NCI-H510A treated with DMSO at 0.1 percent for 48 hours (cell line): ENCODE measurements at regions not wholly inside any gene's neighbourhood (a gene's known extent, or its start where the extent isn't known, plus 50 kb on each side); places are given as distances from the start of the nearest gene placed in this dataset.
"Not testable (repeated sequence)": the region's sequence is repeated elsewhere in the genome, so short reads cannot be mapped to it uniquely, and the experiment has no call there.

ENCODE experiments used
- DNase-seq: peaks from one replicate; lab custom pipeline; 2025; lab: John Stamatoyannopoulos, UW

GRCh38 chr13:93017493-93018112 lies 209.0 kb upstream of the GPC6 start:
- DNase-seq, result no peak

GRCh38 chr13:93023929-93024328 lies 202.7 kb upstream of the GPC6 start:
- DNase-seq, result no peak

GRCh38 chr13:93025984-93026383 lies 200.6 kb upstream of the GPC6 start:
- DNase-seq, result no peak

- DNase-seq, result no peak
Observed at GRCh38 chr13:93029536-93029935, 197.1 kb upstream of the GPC6 start.

DNA sequence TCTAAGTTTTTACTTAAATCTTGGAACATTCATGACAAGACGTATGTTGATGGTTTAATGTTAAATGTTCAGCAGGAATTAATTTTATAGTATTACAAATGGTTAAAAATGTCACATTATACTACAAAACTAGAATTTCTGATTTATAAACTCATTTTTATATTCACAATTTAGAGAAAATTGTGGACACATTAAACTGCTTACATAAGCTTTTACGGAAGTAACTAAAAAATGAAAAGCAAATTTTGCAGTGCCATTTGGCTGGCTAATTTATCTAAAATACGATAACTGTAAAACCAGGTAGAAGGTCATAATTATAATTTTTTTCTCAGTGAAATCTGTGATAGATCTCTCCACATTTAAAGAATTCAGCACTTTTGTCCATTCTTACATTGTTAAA lies 190.2 kb upstream of the GPC6 start:
- no peak for DNase-seq

- no peak for DNase-seq
Observed at GRCh38 chr13:93037780-93038179, 188.8 kb upstream of the GPC6 start.

GRCh38 chr13:93038187-93038586 lies 188.4 kb upstream of the GPC6 start:
- no peak for DNase-seq

DNA sequence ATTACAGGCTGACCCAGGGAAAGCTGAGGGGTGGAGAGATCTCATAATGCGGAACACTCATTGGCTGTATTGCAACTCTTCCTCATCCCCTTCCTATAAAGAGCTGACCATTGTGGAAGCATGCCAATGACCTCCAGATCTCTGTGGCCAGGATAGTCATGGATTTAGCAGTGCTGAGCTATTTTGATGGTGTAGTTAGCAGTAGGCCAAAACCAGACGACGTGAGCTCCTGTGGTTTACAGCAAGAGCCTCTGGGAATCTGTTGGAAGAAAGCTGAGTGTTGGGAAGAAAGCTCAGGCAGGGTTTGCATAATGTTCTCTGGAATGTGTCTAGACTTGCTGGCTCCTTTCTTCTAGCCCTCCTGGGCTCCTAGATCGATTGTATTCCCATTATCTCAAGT lies 187.5 kb upstream of the GPC6 start:
- no peak for DNase-seq

DNA sequence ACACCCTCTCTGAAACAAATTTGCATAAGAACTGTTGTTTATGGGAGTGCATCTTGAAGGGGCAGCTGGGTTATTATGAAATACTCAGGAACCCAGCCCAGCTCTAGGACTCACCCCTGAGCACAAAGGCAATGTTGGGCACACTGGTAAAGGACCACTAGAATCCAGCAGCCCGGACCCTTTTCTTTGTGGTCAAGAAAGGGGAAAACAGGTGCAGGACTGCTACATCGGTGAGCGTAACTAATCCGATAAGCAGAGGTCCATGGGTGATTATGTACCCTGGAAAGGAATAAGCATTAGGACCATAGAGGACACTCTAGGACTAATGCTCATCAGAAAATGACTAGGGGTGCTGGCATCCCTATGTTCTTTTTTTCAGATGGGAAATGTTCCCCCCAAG lies 185.0 kb upstream of the GPC6 start:
- not testable (repeated sequence) for DNase-seq

DNA sequence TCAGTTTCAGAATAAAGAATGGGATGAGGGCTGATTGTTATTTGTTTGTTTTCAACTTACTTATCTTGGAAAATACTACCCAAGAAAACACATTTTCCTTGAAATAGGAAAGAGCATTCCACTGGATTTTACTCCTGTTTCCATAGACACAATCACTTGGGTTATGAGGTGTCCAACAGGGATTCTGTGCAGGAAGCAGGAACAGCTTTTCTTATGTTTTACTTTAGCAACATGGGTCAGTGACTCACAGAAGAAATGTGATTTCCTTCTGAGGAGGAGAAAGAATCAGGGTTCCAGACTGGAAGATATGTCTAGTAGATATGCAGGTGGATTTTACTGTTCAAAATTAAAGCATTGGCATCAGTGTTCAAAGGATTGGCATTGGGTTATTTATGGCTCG lies 180.8 kb upstream of the GPC6 start:
- DNase-seq, result no peak

DNA sequence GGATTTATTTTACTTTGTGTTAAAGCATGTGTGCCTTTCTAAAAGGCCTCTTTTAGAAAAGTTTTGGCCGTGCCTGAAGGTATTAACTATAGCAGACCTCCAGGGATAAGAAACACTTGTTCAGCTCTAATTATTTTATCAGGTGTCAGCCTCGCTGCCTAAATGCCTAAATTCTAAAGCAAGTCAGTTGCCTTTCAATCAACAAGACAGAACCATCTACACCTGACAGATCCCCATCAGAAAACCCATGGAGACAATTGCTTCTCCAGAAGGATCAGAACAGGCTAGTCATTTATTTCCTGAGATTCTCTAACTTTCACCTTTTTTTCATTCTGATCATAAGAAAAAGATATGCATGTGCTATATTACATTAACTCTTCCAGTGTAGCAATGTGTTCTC lies 171.4 kb upstream of the GPC6 start:
- DNase-seq, result no peak

- DNase-seq, result no peak
Observed at GRCh38 chr13:93058301-93058700, 168.3 kb upstream of the GPC6 start.

GRCh38 chr13:93060144-93060543 lies 166.5 kb upstream of the GPC6 start:
- DNase-seq, result no peak

DNA sequence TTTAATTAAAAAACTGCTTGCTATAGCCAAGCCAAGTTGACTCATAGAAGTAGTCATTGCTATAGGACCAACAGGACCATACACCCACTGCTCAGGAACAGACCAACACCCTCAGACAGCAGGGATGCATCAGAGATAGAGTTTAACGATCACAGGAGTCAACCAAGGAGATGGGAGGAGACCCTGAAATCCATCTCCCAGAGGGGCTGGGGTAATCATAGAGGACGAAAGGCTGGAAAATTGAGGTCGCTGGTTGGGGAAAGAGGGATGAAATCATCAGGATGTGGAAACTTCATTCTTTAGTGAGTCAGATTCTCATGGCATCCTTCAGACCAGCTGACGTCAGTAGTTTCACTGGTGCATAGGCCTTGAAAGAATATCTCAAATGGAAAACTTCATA lies 160.4 kb upstream of the GPC6 start:
- DNase-seq, result no peak

- DNase-seq, result no peak
Observed at GRCh38 chr13:93079294-93079693, 147.3 kb upstream of the GPC6 start.

GRCh38 chr13:93080166-93080565 lies 146.4 kb upstream of the GPC6 start:
- DNase-seq, result no peak

GRCh38 chr13:93080587-93080986 lies 146.0 kb upstream of the GPC6 start:
- peak; percentile 43 for DNase-seq

- DNase-seq, result no peak
Observed at GRCh38 chr13:93086329-93086728, 140.3 kb upstream of the GPC6 start.

GRCh38 chr13:93098972-93099371 lies 127.6 kb upstream of the GPC6 start:
- no peak for DNase-seq

DNA sequence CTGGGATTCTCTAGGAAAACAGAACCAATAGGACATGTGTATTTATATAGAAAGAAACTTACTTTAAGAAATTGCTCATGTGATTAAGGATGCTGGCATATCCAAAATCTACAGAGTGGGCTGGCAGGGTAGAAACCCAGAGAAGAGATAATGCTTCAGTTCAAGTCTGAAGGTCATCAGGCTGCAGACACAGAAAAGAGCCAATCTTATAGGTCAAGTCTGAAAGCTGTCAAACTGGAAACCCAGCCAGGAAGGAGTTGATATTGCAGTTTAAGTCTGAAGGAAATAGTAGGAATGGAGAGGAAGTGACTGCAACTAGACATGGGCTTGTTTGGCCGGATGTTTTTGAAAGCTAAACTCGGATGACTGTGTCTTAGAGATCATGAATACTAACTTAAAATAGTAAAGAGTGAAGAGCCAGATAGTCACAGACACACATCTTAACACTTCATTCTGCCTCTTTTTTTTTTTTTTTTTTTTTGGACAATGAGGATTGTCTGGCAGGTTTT lies 125.3 kb upstream of the GPC6 start:
- no peak for DNase-seq

GRCh38 chr13:93104270-93104669 lies 122.3 kb upstream of the GPC6 start:
- DNase-seq, result no peak

DNA sequence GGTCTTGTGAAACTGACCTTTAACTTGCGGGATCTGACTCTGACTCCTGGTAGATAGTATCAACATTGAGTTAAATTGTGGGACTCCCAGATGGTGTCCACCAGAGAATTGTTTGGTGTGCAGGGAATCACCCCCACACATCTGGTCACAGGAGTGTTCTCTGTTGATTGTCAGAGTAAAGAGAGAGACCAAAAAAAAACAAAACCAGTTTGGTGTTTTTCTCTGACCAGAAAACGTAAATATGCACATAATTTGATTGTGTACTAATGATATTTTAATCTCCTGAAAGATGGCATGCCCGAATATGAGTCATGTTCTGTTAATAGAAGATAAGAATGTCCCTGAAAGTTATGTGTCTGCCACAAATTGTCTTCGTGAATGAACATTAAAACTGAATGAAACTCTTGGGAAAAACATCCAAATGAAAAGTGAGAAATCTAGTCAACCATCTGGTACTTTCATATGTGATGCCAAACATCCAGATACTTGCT lies 118.5 kb upstream of the GPC6 start:
- DNase-seq, result no peak

DNA sequence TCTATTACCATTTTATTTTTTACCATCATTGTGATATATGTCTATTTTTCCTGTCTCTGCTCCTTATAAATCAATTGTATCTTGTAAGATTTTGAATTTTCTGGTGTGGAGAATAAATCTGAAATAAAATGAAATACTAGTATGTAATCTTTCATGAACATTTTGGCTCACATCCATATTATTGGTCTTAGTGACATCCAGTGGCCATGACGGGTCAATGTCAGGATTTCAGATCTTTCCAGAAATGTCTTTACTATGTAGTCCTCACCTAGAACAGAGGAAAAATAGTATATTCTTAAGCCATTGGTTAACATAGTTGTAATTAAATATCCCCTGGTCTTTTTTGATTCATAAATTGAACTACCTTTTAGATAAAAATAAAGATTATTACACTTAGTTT lies 109.8 kb upstream of the GPC6 start:
- peak; percentile 31 for DNase-seq

DNA sequence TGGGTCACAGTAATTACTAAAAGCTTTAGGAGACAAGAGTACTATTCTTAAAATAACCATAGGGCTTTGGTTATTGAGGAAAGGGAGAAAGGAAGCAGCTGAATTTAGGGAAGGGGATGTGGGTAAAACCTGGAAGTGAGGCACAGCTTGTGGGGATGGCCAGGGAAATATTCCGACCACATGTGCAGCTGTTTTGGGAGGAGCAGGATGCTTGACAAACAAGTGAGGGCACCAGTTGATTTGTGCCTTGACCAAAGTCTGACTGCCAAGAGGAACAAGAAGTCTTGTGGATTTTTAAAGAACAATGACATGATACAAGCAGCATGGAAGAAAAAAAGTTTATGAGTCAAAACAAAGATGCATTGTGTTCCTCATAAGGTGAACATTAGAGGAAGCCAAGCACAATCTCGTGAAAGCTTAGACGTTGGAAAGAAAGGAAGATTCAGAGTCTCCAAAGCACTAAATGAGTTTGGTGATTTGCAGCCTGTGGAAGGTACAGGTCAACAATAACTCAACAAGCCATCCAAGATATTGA lies 108.5 kb upstream of the GPC6 start:
- DNase-seq, result no peak
